H1 (cell line): ENCODE measurements at regions not wholly inside any gene's neighbourhood (a gene's known extent, or its start where the extent isn't known, plus 50 kb on each side); places are given as distances from the start of the nearest gene placed in this dataset.
"Not testable (repeated sequence)": the region's sequence is repeated elsewhere in the genome, so short reads cannot be mapped to it uniquely, and the experiment has no call there.

Experiments
- CTCF ChIA-PET: fragments of 300-600 bp; sonication (Branson Sonifier 250); formaldehyde crosslinking; loops from one replicate; lab custom pipeline; 2021; ENCODE audit not compliant: partially characterized antibody; lab: Charles Lee
- POLR2A ChIA-PET: fragments of 300-600 bp; sonication (Branson Sonifier 250); formaldehyde crosslinking; loops from one replicate; lab custom pipeline; 2021; ENCODE audit warnings: inconsistent platforms; ENCODE audit not compliant: partially characterized antibody; lab: Charles Lee
- DNase-seq, 2 experiments: peaks; one replicate each; pipeline versions ENCODE4 v3.0.0 to v3.0.0-alpha.2; 2010 to 2022; ENCODE audit warnings: low spot score in 2 of 2, low read depth in 1 of 2, mixed read lengths in 1 of 2
- FAIRE-seq: peaks from 2 replicates; lab custom pipeline; 2011; peaks lifted over from hg19 to GRCh38; lab: Jason Lieb, UNC
- H2AFZ ChIP-seq: 2 replicates; pipeline ENCODE4 v1.8.1; 2012; ENCODE audit warnings: low read length, inconsistent platforms
- H2AK5ac ChIP-seq: 2 replicates; pipeline ENCODE4 v1.6.1; 2013; ENCODE audit warnings: low read depth, low read length
- H2BK120ac ChIP-seq: replicated peaks from 2 replicates; pipeline ENCODE3; 2013; ENCODE audit warnings: low read depth, low read length, inconsistent platforms
- H2BK12ac ChIP-seq: 2 replicates; pipeline ENCODE4 v1.6.1; 2013; ENCODE audit warnings: low read depth, low read length
- H2BK15ac ChIP-seq: 2 replicates; pipeline ENCODE4 v1.6.1; 2013; ENCODE audit warnings: low read length
- H2BK20ac ChIP-seq: 2 replicates; pipeline ENCODE4 v1.6.1; 2013; ENCODE audit warnings: low read length
- H2BK5ac ChIP-seq: 2 replicates; pipeline ENCODE4 v1.6.1; 2013; ENCODE audit warnings: low read depth, low read length
- H3K14ac ChIP-seq: 2 replicates; pipeline ENCODE4 v1.6.1; 2013; ENCODE audit warnings: inconsistent platforms; ENCODE audit not compliant: insufficient read length
- H3K18ac ChIP-seq: 2 replicates; pipeline ENCODE4 v1.6.1; 2013; ENCODE audit warnings: low read length; ENCODE audit errors: extremely low read depth
- H3K23ac ChIP-seq: 2 replicates; pipeline ENCODE4 v1.6.1; 2013; ENCODE audit warnings: inconsistent platforms; ENCODE audit not compliant: insufficient read length
- H3K23me2 ChIP-seq: 2 replicates; pipeline ENCODE4 v1.6.1; 2013; ENCODE audit warnings: low read depth, low read length
- H3K27ac ChIP-seq: 2 replicates; pipeline ENCODE4 v1.6.1; 2011; ENCODE audit warnings: low read depth, low read length, inconsistent platforms
- H3K27me3 ChIP-seq, 4 experiments: replicated peaks in 1 of 4; 1 replicate in 1 of 4; 2 replicates in 3 of 4; pipeline versions ENCODE4 v1.6.1 to v1.8.1; 2011 to 2013; ENCODE audit warnings: low read length in 3 of 4, mild to moderate bottlenecking in 3 of 4, inconsistent platforms in 2 of 4, mixed read lengths in 2 of 4, moderate library complexity in 1 of 4; ENCODE audit not compliant: control insufficient read depth in 3 of 4, insufficient read depth in 3 of 4; ENCODE audit errors: extremely low read depth in 1 of 4
- H3K36me3 ChIP-seq, 4 experiments: 2 replicates each; pipeline versions ENCODE4 v1.6.1 to v1.8.1; 2011 to 2013; ENCODE audit warnings: mild to moderate bottlenecking in 4 of 4, low read length in 3 of 4, moderate library complexity in 2 of 4, control low read depth in 1 of 4, inconsistent platforms in 1 of 4; ENCODE audit not compliant: insufficient read depth in 4 of 4, control insufficient read depth in 2 of 4
- H3K4ac ChIP-seq: replicated peaks from 2 replicates; pipeline ENCODE3; 2013; ENCODE audit warnings: low read length, low read depth, mixed read lengths, inconsistent platforms; ENCODE audit not compliant: insufficient read length
- H3K4me1 ChIP-seq, 4 experiments: replicated peaks in 1 of 4; 1 replicate in 1 of 4; 2 replicates in 3 of 4; pipeline versions ENCODE4 v1.6.1 to v1.8.1; 2011 to 2013; ENCODE audit warnings: low read length in 3 of 4, inconsistent platforms in 2 of 4, mixed read lengths in 1 of 4; ENCODE audit not compliant: insufficient read depth in 4 of 4, control insufficient read depth in 3 of 4
- H3K4me2 ChIP-seq, 2 experiments: 2 replicates each; pipeline versions ENCODE4 v1.6.1 to v1.8.1; 2011 to 2013; ENCODE audit warnings: low read depth in 2 of 2, low read length in 2 of 2, control low read depth in 1 of 2, inconsistent platforms in 1 of 2, mild to moderate bottlenecking in 1 of 2; ENCODE audit not compliant: insufficient read depth in 1 of 2
- H3K4me3 ChIP-seq, 4 experiments: fragments of 200-600, 300-600 bp in 1 of 4; sonication (generic), shearing (Covaris generic), sonication (Bioruptor Twin) in 1 of 4; 2 replicates each; pipeline versions ENCODE4 v1.5.1 to v1.8.1; 2011 to 2016; ENCODE audit warnings: low read length in 4 of 4, low read depth in 3 of 4, control low read depth in 2 of 4, inconsistent platforms in 2 of 4, mild to moderate bottlenecking in 2 of 4, mixed read lengths in 1 of 4, moderate library complexity in 1 of 4; ENCODE audit not compliant: insufficient read depth in 2 of 4; ENCODE audit errors: extremely low read depth in 1 of 4
- H3K56ac ChIP-seq: replicated peaks from 2 replicates; pipeline ENCODE3; 2013; ENCODE audit warnings: low read depth, mild to moderate bottlenecking, mixed read lengths, low read length, inconsistent platforms; ENCODE audit not compliant: insufficient read length
- H3K79me1 ChIP-seq: 2 replicates; pipeline ENCODE4 v1.6.1; 2013; ENCODE audit warnings: low read depth, low read length, control low read depth
- H3K79me2 ChIP-seq, 2 experiments: 2 replicates each; pipeline versions ENCODE4 v1.6.1 to v1.8.1; 2012 to 2013; ENCODE audit warnings: low read length in 2 of 2, mild to moderate bottlenecking in 2 of 2, inconsistent platforms in 1 of 2; ENCODE audit not compliant: insufficient read depth in 2 of 2, control insufficient read depth in 1 of 2
- H3K9ac ChIP-seq, 4 experiments: replicated peaks in 1 of 4; 1 replicate in 1 of 4; 2 replicates in 3 of 4; pipeline versions ENCODE4 v1.6.1 to v1.8.1; 2011 to 2013; ENCODE audit warnings: low read depth in 3 of 4, low read length in 3 of 4, control low read depth in 2 of 4, mild to moderate bottlenecking in 2 of 4, moderate library complexity in 2 of 4, inconsistent platforms in 1 of 4; ENCODE audit errors: extremely low read depth in 1 of 4
- H3K9me3 ChIP-seq, 2 experiments: 2 replicates each; pipeline versions ENCODE4 v1.6.1 to v1.8.1; 2012 to 2013; ENCODE audit warnings: mild to moderate bottlenecking in 2 of 2, moderate library complexity in 2 of 2, control low read depth in 1 of 2, inconsistent platforms in 1 of 2, low read depth in 1 of 2, low read length in 1 of 2, mixed read lengths in 1 of 2; ENCODE audit not compliant: insufficient read depth in 2 of 2
- H4K20me1 ChIP-seq, 2 experiments: replicated peaks in 1 of 2; 2 replicates each; pipeline versions ENCODE3 to v1.8.1; 2011 to 2013; ENCODE audit warnings: inconsistent platforms in 2 of 2, low read length in 2 of 2, mild to moderate bottlenecking in 1 of 2; ENCODE audit not compliant: insufficient read depth in 2 of 2, control insufficient read depth in 1 of 2
- H4K5ac ChIP-seq: 2 replicates; pipeline ENCODE4 v1.6.1; 2013; ENCODE audit warnings: low read length, low read depth, mixed read lengths, inconsistent platforms; ENCODE audit not compliant: insufficient read length
- H4K8ac ChIP-seq: 2 replicates; pipeline ENCODE4 v1.8.0; 2013; ENCODE audit warnings: mild to moderate bottlenecking, moderate library complexity, low read length, inconsistent platforms; ENCODE audit not compliant: insufficient read depth; ENCODE audit errors: extremely low read depth
- H4K91ac ChIP-seq: replicated peaks from 2 replicates; pipeline ENCODE3; 2013; ENCODE audit warnings: low read length, mixed read lengths, inconsistent platforms; ENCODE audit not compliant: insufficient read length
- KDM5A ChIP-seq: fragments of 200-600 bp; IDR thresholded peaks from 2 replicates; pipeline ENCODE4 v1.7.1; 2012; ENCODE audit warnings: mild to moderate bottlenecking, low read length, inconsistent platforms, mixed read lengths
- WGBS, 2 experiments: shearing (Covaris generic) in 1 of 2; methylation state at CpG; one replicate each; pipeline versions ENCODE4 v1.1.6 to v1.1.7; 2013 to 2015; ENCODE audit warnings: low lambda C conversion rate in 2 of 2, mixed read lengths in 2 of 2, inconsistent platforms in 1 of 2, low coverage in 1 of 2, missing lambda C conversion rate in 1 of 2; ENCODE audit not compliant: insufficient replicate concordance in 2 of 2, insufficient coverage in 1 of 2, insufficient read length in 1 of 2; ENCODE audit errors: extremely low coverage in 1 of 2, missing lambda C conversion rate in 1 of 2; 5-methylcytosine and 5-hydroxymethylcytosine counted together

DNA sequence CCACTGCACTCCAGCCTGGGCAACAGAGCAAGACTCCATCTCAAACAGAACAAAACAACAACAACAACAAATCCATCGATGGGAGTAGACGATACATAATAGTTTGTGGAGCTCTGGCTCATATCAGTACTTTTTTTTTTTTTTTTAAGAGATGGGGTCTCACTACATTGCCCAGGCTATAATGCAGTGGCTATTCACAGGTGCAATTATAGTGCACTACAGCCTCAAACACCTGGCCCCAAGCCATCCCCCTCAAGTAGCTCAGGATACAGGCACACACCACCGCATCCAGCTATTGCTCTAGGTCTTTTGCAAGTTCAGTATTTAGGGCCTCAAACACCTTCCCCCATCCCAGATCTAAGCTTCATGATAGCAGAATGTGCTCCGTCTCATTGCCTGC lies 110.6 kb downstream of the KATNIP start:
- no peak overlapping the region for H4K91ac ChIP-seq
- no peaks in the 10 kb centered on the region for H3K79me1 ChIP-seq
- H2AK5ac ChIP-seq = no peak overlapping the region

DNA sequence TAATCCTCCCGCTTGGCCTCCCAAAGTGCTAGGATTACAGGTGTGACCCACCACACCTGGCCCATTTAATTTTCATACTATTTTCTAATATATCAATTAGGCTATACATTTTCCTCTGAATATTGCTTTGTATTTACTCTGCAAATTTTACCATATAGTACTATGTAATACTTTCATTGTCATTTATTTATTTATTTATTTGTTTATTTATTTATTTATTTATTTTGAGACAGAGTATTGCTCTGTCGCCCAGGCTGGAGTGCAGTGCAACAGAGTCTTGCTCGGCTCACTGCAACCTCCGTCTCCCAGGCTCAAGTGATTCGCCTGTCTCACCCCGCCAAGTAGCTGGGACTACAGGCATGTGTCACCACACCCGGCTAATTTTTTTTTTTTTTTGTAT lies 113.3 kb downstream of the KATNIP start:
- H3K9ac ChIP-seq, H3K4me1 ChIP-seq, FAIRE-seq, H2BK5ac ChIP-seq, H2BK12ac ChIP-seq, H2BK20ac ChIP-seq, H3K23me2 ChIP-seq, H4K8ac ChIP-seq, H2AK5ac ChIP-seq, H3K4me3 ChIP-seq, H3K36me3 ChIP-seq, H3K18ac ChIP-seq, H3K56ac ChIP-seq, H3K27me3 ChIP-seq, H3K79me1 ChIP-seq, H2AFZ ChIP-seq, H4K5ac ChIP-seq, H3K4me2 ChIP-seq, H2BK120ac ChIP-seq, DNase-seq, H4K91ac ChIP-seq, H3K27ac ChIP-seq, H3K4ac ChIP-seq, H3K79me2 ChIP-seq, H3K9me3 ChIP-seq, H3K14ac ChIP-seq, H4K20me1 ChIP-seq, H3K23ac ChIP-seq, POLR2A ChIA-PET, H2BK15ac ChIP-seq: not testable (repeated sequence)
- WGBS, 2 experiments = 85% methylated on average over 7 of the region's 7 CpGs; no CpG with 5 or more reads in 1 of the 2 experiments
- CTCF ChIA-PET = interaction anchor here (0.6 to 1.5 kb wide), 2 partner anchors 8 to 205 kb away, joined by 3 to 5 read pairs; no protein-coding TSS in a partner anchor

More for the DNA sequence above, 110.6 kb downstream of the KATNIP start:
- H4K5ac ChIP-seq = no peak overlapping the region
- H3K23ac ChIP-seq = no peak overlapping the region
- H2BK20ac ChIP-seq = no peak overlapping the region
- 85% methylated on average over 4 of the region's 4 CpGs; no CpG with 5 or more reads in 1 of the 2 experiments for WGBS, 2 experiments
- H3K36me3 ChIP-seq = no peaks in the 10 kb centered on the region; a peak in 1 of 8 replicates
- H4K8ac ChIP-seq = no peak overlapping the region
- FAIRE-seq = no peak
- H3K27ac ChIP-seq = no peak overlapping the region
- no peak overlapping the region for H2BK12ac ChIP-seq
- H2BK5ac ChIP-seq = no peak overlapping the region
- no peaks in the 10 kb centered on the region for H3K27me3 ChIP-seq
- H4K20me1 ChIP-seq = no peaks in the 10 kb centered on the region
- no peaks in the 10 kb centered on the region for H3K79me2 ChIP-seq
- H3K56ac ChIP-seq = no peak overlapping the region
- H2AFZ ChIP-seq = no peak overlapping the region
- no peak for DNase-seq
- CTCF ChIA-PET = interaction anchor here (0.7 to 2.3 kb wide), 6 partner anchors 10 to 39 kb away, joined by 3 to 9 read pairs (median 4); no protein-coding TSS in a partner anchor
- no peaks in the 10 kb centered on the region for H3K4me1 ChIP-seq
- H3K14ac ChIP-seq = no peak overlapping the region
- H3K4me2 ChIP-seq = no peak overlapping the region
- H2BK120ac ChIP-seq = no peak overlapping the region
- H3K4me3 ChIP-seq = no peak overlapping the region
- H3K23me2 ChIP-seq = no peaks in the 10 kb centered on the region
- TF ChIP-seq KDM5A = no peak
- H3K9me3 ChIP-seq = no peaks in the 10 kb centered on the region
- POLR2A ChIA-PET = no interaction called here
- H3K18ac ChIP-seq = no peak overlapping the region
- H2BK15ac ChIP-seq = no peak overlapping the region
- H3K9ac ChIP-seq = no peak overlapping the region
- no peak overlapping the region for H3K4ac ChIP-seq
